Bronchial epithelial cell (primary cell): ENCODE measurements at regions not wholly inside any gene's neighbourhood (a gene's known extent, or its start where the extent isn't known, plus 50 kb on each side); places are given as distances from the start of the nearest gene placed in this dataset.
"Not testable (repeated sequence)": the region's sequence is repeated elsewhere in the genome, so short reads cannot be mapped to it uniquely, and the experiment has no call there.

Experiments
- DNase-seq: peaks from one replicate; pipeline ENCODE4 v3.0.0-alpha.2; 2010; ENCODE audit warnings: low read depth
- FAIRE-seq: peaks from 2 replicates; lab custom pipeline; 2011; peaks lifted over from hg19 to GRCh38; lab: Jason Lieb, UNC
- H3K27me3 ChIP-seq: 2 replicates; pipeline ENCODE4 v1.5.1; 2011; ENCODE audit warnings: low read length; ENCODE audit not compliant: control insufficient read depth, insufficient read depth
- H3K36me3 ChIP-seq: 2 replicates; pipeline ENCODE4 v1.5.1; 2011; ENCODE audit warnings: low read length; ENCODE audit not compliant: control insufficient read depth, insufficient read depth
- H3K4me3 ChIP-seq: 2 replicates; pipeline ENCODE4 v1.5.1; 2011; ENCODE audit warnings: mild to moderate bottlenecking, low read depth, low read length, control low read depth
- CTCF ChIP-seq: IDR thresholded peaks from 2 replicates; pipeline ENCODE4 v1.5.1; 2011; ENCODE audit warnings: mild to moderate bottlenecking, moderate library complexity, low read length, control low read depth, inconsistent platforms; ENCODE audit not compliant: insufficient read depth, severe bottlenecking

- no peaks in the 10 kb centered on the region for H3K27me3 ChIP-seq
- no peak overlapping the region for H3K4me3 ChIP-seq
- H3K36me3 ChIP-seq = no peaks in the 10 kb centered on the region
- DNase-seq (peak; percentile 33), FAIRE-seq (no peak)
- TF ChIP-seq CTCF = no peak
Measured at GRCh38 chr1:70503358-70503757, 92.3 kb downstream of the CTH start.

DNA sequence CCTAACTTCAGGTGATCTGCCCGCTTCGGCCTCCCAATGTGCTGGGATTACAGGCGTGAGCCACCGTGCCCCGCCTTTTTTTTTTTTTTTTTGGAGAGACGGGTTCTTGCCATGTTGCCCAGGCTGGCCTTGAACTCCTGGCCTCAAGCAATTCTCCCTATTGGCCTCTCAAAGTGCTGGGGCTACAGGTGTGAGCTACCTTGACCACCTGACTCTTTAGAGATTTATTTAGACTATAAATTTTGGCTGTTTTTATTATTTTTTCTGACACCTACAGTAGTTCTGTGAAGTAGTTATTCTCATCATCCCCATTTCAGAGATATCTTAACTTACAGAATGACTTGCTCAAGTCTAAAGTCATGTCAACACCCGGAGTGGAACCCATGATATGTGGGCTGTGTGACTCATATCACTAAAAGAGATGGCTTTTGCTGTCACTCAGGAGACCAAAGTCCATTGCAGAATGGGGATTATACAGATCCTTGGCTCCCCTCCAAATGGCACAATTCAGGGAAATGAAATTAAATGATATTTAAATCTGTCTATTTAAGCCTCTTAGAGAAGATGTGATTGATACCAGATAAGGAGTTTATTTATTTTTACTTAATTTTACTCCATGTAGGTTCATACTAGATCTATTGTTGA, 93.2 kb downstream of the CTH start:
- no peaks in the 10 kb centered on the region for H3K27me3 ChIP-seq
- FAIRE-seq = no peak
- no peaks in the 10 kb centered on the region for H3K36me3 ChIP-seq
- TF ChIP-seq CTCF = no peak
- DNase-seq = no peak
- no peak overlapping the region for H3K4me3 ChIP-seq

GRCh38 chr1:70504821-70505193, 93.7 kb downstream of the CTH start:
- FAIRE-seq (no peak), DNase-seq (no peak)
- Histone ChIP-seq H3K4me3 (no peak overlapping the region), H3K27me3 (no peaks in the 10 kb centered on the region), H3K36me3 (no peaks in the 10 kb centered on the region)
- no peak for TF ChIP-seq CTCF

DNA sequence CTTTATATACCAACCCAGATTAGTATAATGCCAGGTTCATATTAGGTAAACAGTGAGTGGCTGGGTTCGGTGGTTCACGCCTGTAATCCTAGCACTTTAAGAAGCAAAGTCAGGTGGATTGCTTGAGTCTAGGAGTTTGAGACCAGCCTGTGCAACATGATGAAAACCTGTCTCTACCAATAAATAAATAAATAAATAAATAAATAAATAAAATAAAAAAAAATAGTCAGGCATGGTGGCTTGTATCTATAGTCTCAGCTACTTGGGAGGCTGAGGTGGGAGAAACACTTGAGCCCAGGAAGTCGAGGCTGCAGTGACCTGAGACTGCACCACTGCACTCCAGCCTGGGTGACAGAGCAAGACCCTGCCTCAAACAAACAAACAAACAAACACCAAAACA, 96.9 kb downstream of the CTH start:
- not testable (repeated sequence) for H3K4me3 ChIP-seq, FAIRE-seq, H3K36me3 ChIP-seq, DNase-seq, H3K27me3 ChIP-seq

DNA sequence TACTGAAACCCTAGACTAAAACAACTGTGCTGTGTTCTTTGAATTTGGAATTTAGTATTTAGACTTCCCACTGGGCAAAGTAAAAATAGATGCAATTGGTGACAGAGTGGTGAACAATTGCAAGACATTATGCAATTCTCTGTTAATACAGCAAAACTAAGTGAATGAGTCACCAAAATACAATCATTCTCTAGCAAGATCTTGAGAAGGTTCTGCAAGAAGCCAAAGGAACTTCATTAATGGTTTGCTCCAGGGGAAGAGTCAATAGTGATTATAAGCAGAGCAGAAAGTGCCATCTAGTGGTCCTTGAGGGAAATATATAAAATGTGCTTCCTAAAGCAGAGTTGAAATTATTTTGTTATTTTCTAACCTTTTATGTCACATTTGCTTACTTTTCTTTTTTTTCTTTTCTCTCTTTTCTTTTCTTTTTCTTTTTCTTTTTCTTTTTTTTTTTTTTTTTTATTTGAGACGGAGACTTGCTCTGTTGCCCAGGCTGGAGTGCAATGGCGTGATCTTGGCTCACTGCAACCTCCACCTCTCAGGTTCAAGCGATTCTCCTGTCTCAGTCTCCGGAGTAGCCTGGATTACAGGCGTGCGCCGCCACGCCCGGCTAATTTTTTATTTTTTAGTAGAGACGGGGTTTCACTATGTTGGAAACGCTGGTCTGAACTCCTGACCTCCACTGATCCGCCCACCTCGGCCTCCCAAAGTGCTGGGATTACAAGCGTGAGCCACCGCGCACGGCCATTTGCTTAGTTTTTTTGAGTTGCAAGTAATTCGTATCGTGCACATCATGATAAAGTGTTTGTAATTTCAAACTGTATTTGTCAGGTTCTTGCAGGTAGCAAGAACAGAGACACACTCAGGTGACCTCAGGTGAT, 99.2 kb downstream of the CTH start:
- FAIRE-seq (no peak), DNase-seq (peak; percentile 97)
- TF ChIP-seq CTCF = peak; percentile 46
- Histone ChIP-seq H3K36me3 (no peaks in the 10 kb centered on the region), H3K27me3 (peaks cover 2% of the 10 kb centered on the region), H3K4me3 (no peak overlapping the region)

DNA sequence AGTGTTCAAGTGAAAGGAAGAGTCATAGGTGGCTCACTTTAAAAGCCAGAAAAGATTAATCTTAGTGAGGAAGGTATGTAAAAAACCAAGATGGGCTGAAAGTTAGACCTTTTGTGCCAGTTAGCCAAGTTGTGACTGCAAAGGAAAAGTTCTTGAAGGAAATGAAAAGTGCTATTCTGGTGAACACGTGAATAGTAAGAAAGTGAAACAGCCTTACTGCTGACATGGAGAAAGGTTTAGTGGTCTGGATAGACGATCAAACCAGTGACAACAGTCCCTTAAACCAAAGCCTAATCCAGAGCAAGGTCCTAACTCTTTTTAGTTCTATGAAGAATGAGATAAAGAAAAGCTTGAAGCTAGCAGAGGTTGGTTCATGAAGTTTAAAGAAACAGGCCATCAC, 106.4 kb downstream of the CTH start:
- DNase-seq (no peak), FAIRE-seq (no peak)
- Histone ChIP-seq H3K4me3 (no peak overlapping the region), H3K27me3 (peaks cover 2% of the 10 kb centered on the region), H3K36me3 (no peaks in the 10 kb centered on the region)
- no peak for TF ChIP-seq CTCF
